ENCODE measurements at regions not wholly inside any gene's neighbourhood (a gene's known extent, or its start where the extent isn't known, plus 50 kb on each side); places are given as distances from the start of the nearest gene placed in this dataset.

DNA sequence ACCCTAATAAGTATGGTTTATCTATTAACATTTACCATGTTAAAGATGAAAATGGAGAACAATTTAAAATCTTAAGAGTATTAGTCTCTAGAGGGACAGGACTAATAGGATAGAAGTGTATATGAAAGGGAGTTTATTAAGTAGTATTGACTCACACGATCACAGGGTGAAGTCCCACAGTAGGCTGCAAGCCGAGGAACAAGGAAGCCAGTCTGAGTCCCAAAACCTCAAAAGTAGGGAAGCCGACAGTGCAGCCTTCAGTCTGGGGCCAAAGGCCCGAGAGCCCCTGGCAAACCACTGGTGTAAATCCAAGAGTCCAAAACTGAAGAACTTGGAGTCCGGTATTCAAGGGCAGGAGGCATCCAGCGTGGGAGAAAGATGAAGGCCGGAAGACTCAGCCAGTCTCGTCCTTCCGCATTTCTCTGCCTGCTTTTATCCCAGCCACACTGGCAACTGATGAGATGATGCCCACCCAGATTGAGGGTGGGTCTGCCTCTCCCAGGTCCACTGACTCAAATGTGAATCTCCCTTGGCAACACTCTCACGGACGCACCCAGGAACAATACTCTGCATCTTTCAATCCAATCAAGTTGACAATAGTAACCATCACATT lies 140.8 kb upstream of the FAM20C start:
- Histone ChIP-seq H3K18ac (ENCODE audit: low read length) (no peak overlapping the region), H3K79me1 (ENCODE audit: low read depth, low read length) (no peaks in the 10 kb centered on the region), H4K91ac (ENCODE audit: low read depth, low read length, poor library complexity) (no peak overlapping the region), H3K4me1 (ENCODE audit: control insufficient read depth in 2 of 2, insufficient read depth in 1 of 2, low read depth in 1 of 2, low read length in 2 of 2) (peaks cover 0 to 2% of the 10 kb centered on the region in 2 donors), H2BK15ac (ENCODE audit: low read length) (no peak overlapping the region), H3K4me3 (ENCODE audit: low read length in 2 of 2) (no peak overlapping the region), H3K27ac (replicated peaks; ENCODE audit: low read length) (no peak overlapping the region), H3K23ac (ENCODE audit: low read depth, low read length, poor library complexity) (no peak overlapping the region), H2AFZ (ENCODE audit: low read length) (no peak overlapping the region), H3K9me3 (replicated peaks in 1 of 2; ENCODE audit: control insufficient read depth in 2 of 2, insufficient read depth in 1 of 2, low read depth in 1 of 2, low read length in 2 of 2) (peaks cover 0 to 1% of the 10 kb centered on the region in 2 donors), H2BK5ac (ENCODE audit: low read length) (no peak overlapping the region), H2AK5ac (ENCODE audit: low read depth, low read length) (no peak overlapping the region), H3K9ac (ENCODE audit: low read depth, low read length, poor library complexity) (no peak overlapping the region), H2BK12ac (ENCODE audit: low read length) (no peak overlapping the region), H4K8ac (ENCODE audit: low read depth, low read length) (no peak overlapping the region), H3K4ac (ENCODE audit: low read length) (no peak overlapping the region), H3K27me3 (ENCODE audit: control insufficient read depth in 3 of 3, insufficient read depth in 3 of 3, low read depth in 1 of 3, low read length in 3 of 3) (peaks cover 0 to 18% (median 2%) of the 10 kb centered on the region in 3 experiments), H3K36me3 (replicated peaks in 1 of 2; ENCODE audit: control insufficient read depth in 2 of 2, insufficient read depth in 2 of 2, low read length in 2 of 2) (no peaks in the 10 kb centered on the region), H2BK120ac (ENCODE audit: low read depth, low read length) (no peak overlapping the region), H3K4me2 (ENCODE audit: insufficient read depth, low read length, poor library complexity, severe bottlenecking) (no peak overlapping the region), H3K14ac (ENCODE audit: low read length) (no peak overlapping the region)
- DNase-seq (ENCODE audit: low spot score), result no peak
- WGBS, 2 donors (ENCODE audit: extremely low coverage in 2 of 2, insufficient read length in 2 of 2, insufficient replicate concordance in 1 of 2), result no CpG with 5 or more reads among the region's 11 CpGs

DNA sequence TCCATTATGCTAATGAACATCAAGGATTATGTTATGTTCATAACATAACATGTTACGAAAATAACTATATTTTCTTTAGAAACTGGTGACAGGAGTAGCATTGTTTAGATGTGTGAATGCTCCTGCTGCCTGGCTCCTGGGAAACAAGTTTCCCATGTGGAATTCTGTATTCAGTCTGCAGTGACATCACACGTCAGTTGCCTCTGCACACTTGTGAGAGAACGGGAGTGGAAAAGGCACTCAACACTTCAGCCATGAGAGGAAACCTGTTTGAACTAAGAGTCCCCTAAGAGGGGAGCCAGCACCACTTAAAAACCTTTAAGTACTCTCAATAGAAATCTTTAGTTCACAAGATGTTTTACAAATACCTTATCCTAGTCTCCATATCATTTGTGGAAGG lies 140.3 kb upstream of the FAM20C start:
- Histone ChIP-seq H3K18ac (ENCODE audit: low read length) (no peak overlapping the region), H2BK5ac (ENCODE audit: low read length) (no peak overlapping the region), H3K79me1 (ENCODE audit: low read depth, low read length) (no peaks in the 10 kb centered on the region), H3K4me1 (ENCODE audit: control insufficient read depth in 2 of 2, insufficient read depth in 1 of 2, low read depth in 1 of 2, low read length in 2 of 2) (peaks cover 0 to 2% of the 10 kb centered on the region in 2 donors), H3K9me3 (replicated peaks in 1 of 2; ENCODE audit: control insufficient read depth in 2 of 2, insufficient read depth in 1 of 2, low read depth in 1 of 2, low read length in 2 of 2) (no peaks in the 10 kb centered on the region), H3K4me3 (ENCODE audit: low read length in 2 of 2) (no peak overlapping the region), H3K4me2 (ENCODE audit: insufficient read depth, low read length, poor library complexity, severe bottlenecking) (no peak overlapping the region), H2AK5ac (ENCODE audit: low read depth, low read length) (no peak overlapping the region), H3K36me3 (replicated peaks in 1 of 2; ENCODE audit: control insufficient read depth in 2 of 2, insufficient read depth in 2 of 2, low read length in 2 of 2) (no peaks in the 10 kb centered on the region), H3K27me3 (ENCODE audit: control insufficient read depth in 3 of 3, insufficient read depth in 3 of 3, low read depth in 1 of 3, low read length in 3 of 3) (peaks cover 0 to 21% (median 2%) of the 10 kb centered on the region in 3 experiments), H2BK120ac (ENCODE audit: low read depth, low read length) (no peak overlapping the region), H2AFZ (ENCODE audit: low read length) (no peak overlapping the region), H3K4ac (ENCODE audit: low read length) (no peak overlapping the region), H3K9ac (ENCODE audit: low read depth, low read length, poor library complexity) (no peak overlapping the region), H3K27ac (replicated peaks; ENCODE audit: low read length) (no peak overlapping the region), H2BK15ac (ENCODE audit: low read length) (no peak overlapping the region), H3K14ac (ENCODE audit: low read length) (no peak overlapping the region), H2BK12ac (ENCODE audit: low read length) (no peak overlapping the region), H3K23ac (ENCODE audit: low read depth, low read length, poor library complexity) (no peak overlapping the region), H4K8ac (ENCODE audit: low read depth, low read length) (no peak overlapping the region), H4K91ac (ENCODE audit: low read depth, low read length, poor library complexity) (no peak overlapping the region)
- DNase-seq (ENCODE audit: low spot score), result no peak
- WGBS, 2 donors (ENCODE audit: extremely low coverage in 2 of 2, insufficient read length in 2 of 2, insufficient replicate concordance in 1 of 2), result no CpG with 5 or more reads among the region's 3 CpGs

DNA sequence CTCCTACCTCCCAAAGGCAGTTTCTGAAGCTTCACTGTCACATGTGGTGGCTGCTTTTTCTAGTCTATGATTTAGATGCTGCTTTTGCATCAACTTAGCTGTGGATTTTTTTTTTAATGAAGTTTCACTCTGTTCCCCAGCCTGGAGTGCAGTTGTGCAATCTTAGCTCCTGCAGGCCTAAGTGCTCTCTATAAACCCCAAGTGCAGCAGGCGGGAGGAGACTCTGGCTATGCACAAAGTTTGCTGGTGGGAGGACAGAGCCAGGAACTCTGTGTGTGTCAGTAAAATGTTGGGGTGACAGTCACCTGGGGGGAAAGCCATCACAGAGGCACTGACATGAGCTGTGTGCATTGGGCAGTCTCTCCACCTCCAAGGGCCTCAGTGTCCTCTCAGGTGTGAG lies 138.8 kb upstream of the FAM20C start:
- WGBS, 2 donors (ENCODE audit: extremely low coverage in 2 of 2, insufficient read length in 2 of 2, insufficient replicate concordance in 1 of 2), result no CpG with 5 or more reads among the region's 1 CpG
- H3K36me3 ChIP-seq (replicated peaks in 1 of 2; ENCODE audit: control insufficient read depth in 2 of 2, insufficient read depth in 2 of 2, low read length in 2 of 2), result no peaks in the 10 kb centered on the region
- no peak overlapping the region for H4K91ac ChIP-seq (ENCODE audit: low read depth, low read length, poor library complexity)

DNA sequence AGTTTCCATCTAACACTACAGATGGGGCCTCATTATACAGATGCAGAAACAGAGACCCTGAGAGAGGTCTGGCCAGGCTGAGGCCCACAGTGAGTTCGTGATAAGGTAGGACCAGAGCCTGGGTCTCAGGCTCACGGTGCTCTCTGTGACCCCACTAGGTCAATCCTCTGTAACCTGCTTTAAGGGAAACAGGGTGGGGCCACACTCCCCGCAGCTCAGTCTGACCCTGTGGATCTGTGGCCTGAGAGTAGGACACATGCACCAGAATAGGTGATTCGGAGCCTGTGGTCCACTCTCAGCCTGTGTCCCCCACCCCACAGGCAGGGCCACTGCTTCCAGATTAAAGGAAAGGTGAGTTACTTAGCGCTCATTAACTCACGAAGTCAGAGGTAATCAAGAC lies 137.8 kb upstream of the FAM20C start:
- Histone ChIP-seq H2AK5ac (ENCODE audit: low read depth, low read length) (no peak overlapping the region), H2BK15ac (ENCODE audit: low read length) (no peak overlapping the region), H3K79me1 (ENCODE audit: low read depth, low read length) (no peaks in the 10 kb centered on the region), H3K36me3 (replicated peaks in 1 of 2; ENCODE audit: control insufficient read depth in 2 of 2, insufficient read depth in 2 of 2, low read length in 2 of 2) (no peaks in the 10 kb centered on the region), H3K9me3 (replicated peaks in 1 of 2; ENCODE audit: control insufficient read depth in 2 of 2, insufficient read depth in 1 of 2, low read depth in 1 of 2, low read length in 2 of 2) (no peaks in the 10 kb centered on the region), H3K9ac (ENCODE audit: low read depth, low read length, poor library complexity) (no peak overlapping the region), H4K91ac (ENCODE audit: low read depth, low read length, poor library complexity) (no peak overlapping the region), H3K4me3 (ENCODE audit: low read length in 2 of 2) (peak overlapping the region in 1 of 2 donors; percentile 55), H3K23ac (ENCODE audit: low read depth, low read length, poor library complexity) (no peak overlapping the region), H3K4me1 (ENCODE audit: control insufficient read depth in 2 of 2, insufficient read depth in 1 of 2, low read depth in 1 of 2, low read length in 2 of 2) (peaks cover 0 to 2% of the 10 kb centered on the region in 2 donors), H2BK12ac (ENCODE audit: low read length) (no peak overlapping the region), H2BK120ac (ENCODE audit: low read depth, low read length) (no peak overlapping the region), H3K27me3 (ENCODE audit: control insufficient read depth in 3 of 3, insufficient read depth in 3 of 3, low read depth in 1 of 3, low read length in 3 of 3) (peaks cover 0 to 33% (median 2%) of the 10 kb centered on the region in 3 experiments), H2BK5ac (ENCODE audit: low read length) (no peak overlapping the region), H3K27ac (replicated peaks; ENCODE audit: low read length) (no peak overlapping the region), H3K4ac (ENCODE audit: low read length) (no peak overlapping the region), H3K4me2 (ENCODE audit: insufficient read depth, low read length, poor library complexity, severe bottlenecking) (no peak overlapping the region), H3K14ac (ENCODE audit: low read length) (no peak overlapping the region), H3K18ac (ENCODE audit: low read length) (peak overlapping the region; percentile 44), H2AFZ (ENCODE audit: low read length) (no peak overlapping the region), H4K8ac (ENCODE audit: low read depth, low read length) (no peak overlapping the region)
- no peak for DNase-seq (ENCODE audit: low spot score)
- WGBS, 2 donors (ENCODE audit: extremely low coverage in 2 of 2, insufficient read length in 2 of 2, insufficient replicate concordance in 1 of 2), result no CpG with 5 or more reads among the region's 6 CpGs

More for the DNA sequence above, 138.8 kb upstream of the FAM20C start:
- H3K4me2 ChIP-seq (ENCODE audit: insufficient read depth, low read length, poor library complexity, severe bottlenecking), result no peak overlapping the region
- no peak overlapping the region for H2BK120ac ChIP-seq (ENCODE audit: low read depth, low read length)
- H2AK5ac ChIP-seq (ENCODE audit: low read depth, low read length), result peak overlapping the region; percentile 51
- no peak overlapping the region for H2BK15ac ChIP-seq (ENCODE audit: low read length)
- H3K4ac ChIP-seq (ENCODE audit: low read length), result no peak overlapping the region
- no peaks in the 10 kb centered on the region for H3K9me3 ChIP-seq (replicated peaks in 1 of 2; ENCODE audit: control insufficient read depth in 2 of 2, insufficient read depth in 1 of 2, low read depth in 1 of 2, low read length in 2 of 2)
- H3K14ac ChIP-seq (ENCODE audit: low read length), result no peak overlapping the region
- H2BK5ac ChIP-seq (ENCODE audit: low read length), result no peak overlapping the region
- no peak overlapping the region for H3K27ac ChIP-seq (replicated peaks; ENCODE audit: low read length)
- no peak overlapping the region for H4K8ac ChIP-seq (ENCODE audit: low read depth, low read length)
- H3K4me3 ChIP-seq (ENCODE audit: low read length in 2 of 2), result no peak overlapping the region
- no peak for DNase-seq (ENCODE audit: low spot score)
- H3K18ac ChIP-seq (ENCODE audit: low read length), result peak overlapping the region; percentile 49
- H3K9ac ChIP-seq (ENCODE audit: low read depth, low read length, poor library complexity), result no peak overlapping the region
- H3K27me3 ChIP-seq (ENCODE audit: control insufficient read depth in 3 of 3, insufficient read depth in 3 of 3, low read depth in 1 of 3, low read length in 3 of 3), result peaks cover 0 to 33% (median 2%) of the 10 kb centered on the region in 3 experiments
- H3K23ac ChIP-seq (ENCODE audit: low read depth, low read length, poor library complexity), result no peak overlapping the region
- H2BK12ac ChIP-seq (ENCODE audit: low read length), result no peak overlapping the region
- no peaks in the 10 kb centered on the region for H3K79me1 ChIP-seq (ENCODE audit: low read depth, low read length)
- H3K4me1 ChIP-seq (ENCODE audit: control insufficient read depth in 2 of 2, insufficient read depth in 1 of 2, low read depth in 1 of 2, low read length in 2 of 2), result peaks cover 0 to 2% of the 10 kb centered on the region in 2 donors
- no peak overlapping the region for H2AFZ ChIP-seq (ENCODE audit: low read length)

Data from neuronal stem cell (in vitro differentiated cells).